ENCODE measurements at regions not wholly inside any gene's neighbourhood (a gene's known extent, or its start where the extent isn't known, plus 50 kb on each side); places are given as distances from the start of the nearest gene placed in this dataset.

DNA sequence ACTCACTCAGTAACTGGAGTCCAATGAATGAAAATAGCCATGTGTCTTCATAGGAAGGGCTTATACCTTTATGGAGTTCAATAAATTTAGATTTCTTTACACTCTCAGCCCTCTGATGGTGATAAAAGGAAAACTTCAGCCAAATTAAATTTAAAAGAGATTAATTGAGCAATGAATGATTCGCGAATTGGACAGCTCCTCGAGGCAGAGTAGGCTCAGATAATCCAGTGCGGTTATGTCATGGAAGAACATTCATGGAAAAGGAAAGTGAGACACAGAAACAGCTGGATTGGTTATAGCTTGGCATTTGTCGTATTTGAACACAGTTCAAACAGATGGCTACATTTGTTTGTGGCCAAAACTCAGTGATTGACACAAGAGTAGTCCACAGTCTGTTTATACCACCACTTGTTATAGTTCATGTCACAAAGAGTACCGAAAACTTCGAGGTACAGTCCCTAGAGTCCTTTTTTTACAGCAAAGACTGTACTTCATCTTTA is 54.6 kb upstream of the TACR3 start:
- DNase-seq (ENCODE audit: low read depth): no peak
- H3K4me3 ChIP-seq (ENCODE audit: low read length): no peak overlapping the region
- TF ChIP-seq, protein P1, sequence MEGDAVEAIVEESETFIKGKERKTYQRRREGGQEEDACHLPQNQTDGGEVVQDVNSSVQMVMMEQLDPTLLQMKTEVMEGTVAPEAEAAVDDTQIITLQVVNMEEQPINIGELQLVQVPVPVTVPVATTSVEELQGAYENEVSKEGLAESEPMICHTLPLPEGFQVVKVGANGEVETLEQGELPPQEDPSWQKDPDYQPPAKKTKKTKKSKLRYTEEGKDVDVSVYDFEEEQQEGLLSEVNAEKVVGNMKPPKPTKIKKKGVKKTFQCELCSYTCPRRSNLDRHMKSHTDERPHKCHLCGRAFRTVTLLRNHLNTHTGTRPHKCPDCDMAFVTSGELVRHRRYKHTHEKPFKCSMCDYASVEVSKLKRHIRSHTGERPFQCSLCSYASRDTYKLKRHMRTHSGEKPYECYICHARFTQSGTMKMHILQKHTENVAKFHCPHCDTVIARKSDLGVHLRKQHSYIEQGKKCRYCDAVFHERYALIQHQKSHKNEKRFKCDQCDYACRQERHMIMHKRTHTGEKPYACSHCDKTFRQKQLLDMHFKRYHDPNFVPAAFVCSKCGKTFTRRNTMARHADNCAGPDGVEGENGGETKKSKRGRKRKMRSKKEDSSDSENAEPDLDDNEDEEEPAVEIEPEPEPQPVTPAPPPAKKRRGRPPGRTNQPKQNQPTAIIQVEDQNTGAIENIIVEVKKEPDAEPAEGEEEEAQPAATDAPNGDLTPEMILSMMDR (conservative IDR thresholded peaks at IDR 0.05; ENCODE audit: low read length): no peak

DNA sequence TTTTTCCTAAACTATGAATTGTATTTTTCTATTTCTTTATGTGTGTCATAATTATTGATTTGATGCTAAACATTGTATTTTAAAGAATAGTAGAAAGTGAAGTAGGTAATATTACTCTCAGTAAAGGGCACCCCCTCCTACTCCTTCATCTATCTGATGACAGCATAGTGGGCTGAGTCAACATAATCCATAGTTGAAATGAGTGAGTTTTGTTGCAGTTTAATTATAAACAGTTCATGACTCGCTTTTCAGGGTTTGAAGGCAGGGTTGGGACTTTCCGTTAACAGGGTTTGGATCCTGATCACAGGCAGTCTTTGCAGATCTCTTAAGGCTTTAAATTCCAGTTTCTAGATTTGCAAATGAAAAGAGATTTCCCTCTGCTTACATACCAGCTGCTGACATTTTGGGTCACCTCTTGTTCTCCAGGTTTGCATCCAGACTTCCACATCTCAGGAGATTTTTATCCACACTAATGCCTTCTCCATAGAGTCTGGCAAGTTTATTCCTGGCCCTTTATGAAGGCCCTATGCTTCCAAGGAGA is 54.0 kb upstream of the TACR3 start:
- no peak for DNase-seq (ENCODE audit: low read depth)
- no peak overlapping the region for H3K4me3 ChIP-seq (ENCODE audit: low read length)
- TF ChIP-seq, protein P1 (conservative IDR thresholded peaks at IDR 0.05; ENCODE audit: low read length): no peak
